NCI-H1092 treated with DMSO at 0.1 percent for 48 hours (cell line): ENCODE measurements at regions not wholly inside any gene's neighbourhood (a gene's known extent, or its start where the extent isn't known, plus 50 kb on each side); places are given as distances from the start of the nearest gene placed in this dataset.

Source experiments
- DNase-seq: peaks from one replicate; lab custom pipeline; 2025; lab: John Stamatoyannopoulos, UW

GRCh38 chr5:6236170-6236793 lies 142.1 kb downstream of the MED10 start:
- no peak for DNase-seq

GRCh38 chr5:6235726-6236125 lies 142.6 kb downstream of the MED10 start:
- DNase-seq, result no peak

- DNase-seq, result no peak
These were observed 149.8 kb downstream of the MED10 start for GRCh38 chr5:6228257-6229250.

- no peak for DNase-seq
These were observed 153.2 kb downstream of the MED10 start for GRCh38 chr5:6225121-6225607.

- no peak for DNase-seq
These were observed 153.9 kb downstream of the MED10 start for GRCh38 chr5:6224406-6224805.

- DNase-seq, result no peak
These were observed 155.4 kb downstream of the MED10 start for GRCh38 chr5:6222899-6223298.

GRCh38 chr5:6222121-6222520 lies 156.2 kb downstream of the MED10 start:
- no peak for DNase-seq

GRCh38 chr5:6221141-6221626 lies 157.2 kb downstream of the MED10 start:
- no peak for DNase-seq

- DNase-seq, result no peak
These were observed 157.8 kb downstream of the MED10 start for GRCh38 chr5:6220346-6221088.

GRCh38 chr5:6218517-6218916 lies 159.8 kb downstream of the MED10 start:
- DNase-seq, result no peak

GRCh38 chr5:6218116-6218515 lies 160.2 kb downstream of the MED10 start:
- DNase-seq, result no peak

- no peak for DNase-seq
These were observed 161.8 kb downstream of the MED10 start for GRCh38 chr5:6216471-6217075.

- no peak for DNase-seq
These were observed 162.5 kb downstream of the MED10 start for GRCh38 chr5:6215891-6216290.

- DNase-seq, result no peak
These were observed 166.1 kb downstream of the MED10 start for GRCh38 chr5:6212244-6212643.

GRCh38 chr5:6206501-6206900 lies 171.8 kb downstream of the MED10 start:
- no peak for DNase-seq

GRCh38 chr5:6202968-6203365 lies 175.4 kb downstream of the MED10 start:
- no peak for DNase-seq

GRCh38 chr5:6202149-6202967 lies 176.0 kb downstream of the MED10 start:
- no peak for DNase-seq

GRCh38 chr5:6201631-6202030 lies 176.7 kb downstream of the MED10 start:
- no peak for DNase-seq

GRCh38 chr5:6198531-6198930 lies 179.8 kb downstream of the MED10 start:
- DNase-seq, result no peak

GRCh38 chr5:6197427-6197826 lies 180.9 kb downstream of the MED10 start:
- DNase-seq, result no peak
